ENCODE measurements at regions not wholly inside any gene's neighbourhood (a gene's known extent, or its start where the extent isn't known, plus 50 kb on each side); places are given as distances from the start of the nearest gene placed in this dataset.

DNA sequence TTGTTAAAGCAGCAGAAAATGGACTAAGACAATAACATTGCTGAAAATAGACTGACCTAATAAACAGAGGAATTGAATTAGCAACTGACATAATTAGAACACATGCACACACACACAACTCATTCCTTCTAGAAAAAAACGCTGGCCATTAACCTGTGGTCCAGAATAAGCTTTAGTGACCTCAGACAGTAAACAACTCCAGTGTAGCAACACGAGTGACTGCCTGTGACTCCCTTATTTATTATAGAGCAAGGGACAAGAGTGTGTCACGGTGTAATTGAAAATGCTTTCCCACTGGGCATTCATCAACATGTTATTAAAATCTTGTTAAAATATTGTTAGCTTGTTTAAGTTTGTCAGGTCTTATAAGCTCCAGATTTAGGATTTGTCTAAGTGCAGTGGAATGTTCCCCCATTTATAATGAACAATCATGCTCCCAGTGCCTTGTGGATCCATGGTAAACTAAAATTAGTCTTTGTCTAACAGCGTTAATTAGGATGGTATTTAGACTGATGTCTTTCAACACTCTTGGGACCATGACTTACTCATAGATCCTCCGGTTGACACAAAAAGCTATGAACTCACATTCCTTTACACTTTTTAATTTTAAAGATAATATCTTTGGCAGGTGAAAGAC, 111.7 kb upstream of the IRS2 start:
- TF ChIP-seq, protein P1, sequence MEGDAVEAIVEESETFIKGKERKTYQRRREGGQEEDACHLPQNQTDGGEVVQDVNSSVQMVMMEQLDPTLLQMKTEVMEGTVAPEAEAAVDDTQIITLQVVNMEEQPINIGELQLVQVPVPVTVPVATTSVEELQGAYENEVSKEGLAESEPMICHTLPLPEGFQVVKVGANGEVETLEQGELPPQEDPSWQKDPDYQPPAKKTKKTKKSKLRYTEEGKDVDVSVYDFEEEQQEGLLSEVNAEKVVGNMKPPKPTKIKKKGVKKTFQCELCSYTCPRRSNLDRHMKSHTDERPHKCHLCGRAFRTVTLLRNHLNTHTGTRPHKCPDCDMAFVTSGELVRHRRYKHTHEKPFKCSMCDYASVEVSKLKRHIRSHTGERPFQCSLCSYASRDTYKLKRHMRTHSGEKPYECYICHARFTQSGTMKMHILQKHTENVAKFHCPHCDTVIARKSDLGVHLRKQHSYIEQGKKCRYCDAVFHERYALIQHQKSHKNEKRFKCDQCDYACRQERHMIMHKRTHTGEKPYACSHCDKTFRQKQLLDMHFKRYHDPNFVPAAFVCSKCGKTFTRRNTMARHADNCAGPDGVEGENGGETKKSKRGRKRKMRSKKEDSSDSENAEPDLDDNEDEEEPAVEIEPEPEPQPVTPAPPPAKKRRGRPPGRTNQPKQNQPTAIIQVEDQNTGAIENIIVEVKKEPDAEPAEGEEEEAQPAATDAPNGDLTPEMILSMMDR (IDR thresholded peaks at IDR 0.05), result no peak
- TF ChIP-seq POLR2AphosphoS5 (IDR thresholded peaks at IDR 0.05; ENCODE audit: low read depth, low read length) (no peak), TCF7L2 (IDR thresholded peaks at IDR 0.05; ENCODE audit: low read depth, low read length) (no peak), SIN3A (IDR thresholded peaks at IDR 0.05; ENCODE audit: borderline replicate concordance, insufficient read depth, low read depth, low read length) (no peak)
- TF ChIP-seq, protein P2, sequence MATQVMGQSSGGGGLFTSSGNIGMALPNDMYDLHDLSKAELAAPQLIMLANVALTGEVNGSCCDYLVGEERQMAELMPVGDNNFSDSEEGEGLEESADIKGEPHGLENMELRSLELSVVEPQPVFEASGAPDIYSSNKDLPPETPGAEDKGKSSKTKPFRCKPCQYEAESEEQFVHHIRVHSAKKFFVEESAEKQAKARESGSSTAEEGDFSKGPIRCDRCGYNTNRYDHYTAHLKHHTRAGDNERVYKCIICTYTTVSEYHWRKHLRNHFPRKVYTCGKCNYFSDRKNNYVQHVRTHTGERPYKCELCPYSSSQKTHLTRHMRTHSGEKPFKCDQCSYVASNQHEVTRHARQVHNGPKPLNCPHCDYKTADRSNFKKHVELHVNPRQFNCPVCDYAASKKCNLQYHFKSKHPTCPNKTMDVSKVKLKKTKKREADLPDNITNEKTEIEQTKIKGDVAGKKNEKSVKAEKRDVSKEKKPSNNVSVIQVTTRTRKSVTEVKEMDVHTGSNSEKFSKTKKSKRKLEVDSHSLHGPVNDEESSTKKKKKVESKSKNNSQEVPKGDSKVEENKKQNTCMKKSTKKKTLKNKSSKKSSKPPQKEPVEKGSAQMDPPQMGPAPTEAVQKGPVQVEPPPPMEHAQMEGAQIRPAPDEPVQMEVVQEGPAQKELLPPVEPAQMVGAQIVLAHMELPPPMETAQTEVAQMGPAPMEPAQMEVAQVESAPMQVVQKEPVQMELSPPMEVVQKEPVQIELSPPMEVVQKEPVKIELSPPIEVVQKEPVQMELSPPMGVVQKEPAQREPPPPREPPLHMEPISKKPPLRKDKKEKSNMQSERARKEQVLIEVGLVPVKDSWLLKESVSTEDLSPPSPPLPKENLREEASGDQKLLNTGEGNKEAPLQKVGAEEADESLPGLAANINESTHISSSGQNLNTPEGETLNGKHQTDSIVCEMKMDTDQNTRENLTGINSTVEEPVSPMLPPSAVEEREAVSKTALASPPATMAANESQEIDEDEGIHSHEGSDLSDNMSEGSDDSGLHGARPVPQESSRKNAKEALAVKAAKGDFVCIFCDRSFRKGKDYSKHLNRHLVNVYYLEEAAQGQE (IDR thresholded peaks at IDR 0.05; ENCODE audit: insufficient read depth in 1 of 2, low read depth in 2 of 2, low read length in 1 of 2), result no peak
